Hepatocyte (in vitro differentiated cells): ENCODE measurements at regions not wholly inside any gene's neighbourhood (a gene's known extent, or its start where the extent isn't known, plus 50 kb on each side); places are given as distances from the start of the nearest gene placed in this dataset.

Experiments used
- DNase-seq: peaks from one replicate; pipeline ENCODE4 v3.0.0-alpha.2; 2016; ENCODE audit warnings: low spot score
- H2AFZ ChIP-seq: fragments of 200-600 bp; sonication (generic); 2 replicates; pipeline ENCODE4 v1.6.0; 2016; ENCODE audit warnings: antibody characterized with exemption, mild to moderate bottlenecking
- H3K27ac ChIP-seq: fragments of 200-600 bp; sonication (generic); 2 replicates; pipeline ENCODE4 v1.5.1; 2016; ENCODE audit warnings: mild to moderate bottlenecking
- H3K27me3 ChIP-seq: fragments of 200-600 bp; sonication (generic); 2 replicates; pipeline ENCODE4 v1.6.1; 2016
- H3K36me3 ChIP-seq: fragments of 200-600 bp; sonication (generic); replicated peaks from 2 replicates; pipeline ENCODE4 v1.5.1; 2016; ENCODE audit warnings: low read depth; ENCODE audit not compliant: insufficient read depth
- H3K4me1 ChIP-seq: fragments of 200-600 bp; sonication (generic); 2 replicates; pipeline ENCODE4 v1.5.1; 2016; ENCODE audit warnings: mild to moderate bottlenecking, moderate library complexity; ENCODE audit not compliant: insufficient read depth
- H3K4me2 ChIP-seq: fragments of 200-600 bp; sonication (generic); 2 replicates; pipeline ENCODE4 v1.6.0; 2016
- H3K4me3 ChIP-seq: fragments of 200-600 bp; sonication (generic); 2 replicates; pipeline ENCODE4 v1.5.1; 2016; ENCODE audit warnings: mild to moderate bottlenecking
- H3K79me2 ChIP-seq: fragments of 200-600 bp; sonication (generic); 2 replicates; pipeline ENCODE4 v1.6.0; 2017; ENCODE audit warnings: mild to moderate bottlenecking
- H3K9me2 ChIP-seq: fragments of 200-600 bp; sonication (generic); replicated peaks from 2 replicates; pipeline ENCODE4 v1.6.0; 2017; ENCODE audit warnings: mild to moderate bottlenecking; ENCODE audit not compliant: insufficient read depth
- H3K9me3 ChIP-seq: fragments of 200-600 bp; sonication (generic); 2 replicates; pipeline ENCODE4 v1.5.1; 2016; ENCODE audit warnings: low read depth, mild to moderate bottlenecking
- H4K20me1 ChIP-seq: fragments of 200-600 bp; sonication (generic); 2 replicates; pipeline ENCODE4 v1.6.0; 2016; ENCODE audit warnings: mild to moderate bottlenecking; ENCODE audit not compliant: insufficient read depth, poor library complexity, severe bottlenecking
- EZH2 ChIP-seq: fragments of 200-600 bp; sonication (generic); IDR thresholded peaks from 2 replicates; pipeline ENCODE4 v1.6.1; 2016; ENCODE audit warnings: antibody characterized with exemption, mild to moderate bottlenecking, borderline replicate concordance
- EZH2phosphoT487 ChIP-seq: fragments of 200-600 bp; sonication (generic); IDR thresholded peaks from one replicate; pipeline ENCODE4 v1.6.1; 2018; ENCODE audit warnings: antibody characterized with exemption, mild to moderate bottlenecking, low read depth, moderate library complexity; ENCODE audit not compliant: unreplicated experiment, severe bottlenecking
- WGBS: methylation state at CpG from one replicate; pipeline ENCODE4 v1.1.6; 2016; ENCODE audit warnings: low lambda C conversion rate; ENCODE audit errors: missing lambda C conversion rate; 5-methylcytosine and 5-hydroxymethylcytosine counted together
- TF ChIP-seq, protein P1 (sequence below): fragments of 200-600 bp; sonication (generic); IDR thresholded peaks from 2 replicates; pipeline ENCODE4 v1.5.1; 2016; ENCODE audit warnings: antibody characterized with exemption, mild to moderate bottlenecking; ENCODE audit not compliant: poor library complexity

GRCh38 chr5:133891390-133891789 lies 77.0 kb downstream of the C5orf15 start:
- H3K4me1 ChIP-seq = no peaks in the 10 kb centered on the region
- no peaks in the 10 kb centered on the region for H4K20me1 ChIP-seq
- H3K36me3 ChIP-seq = no peaks in the 10 kb centered on the region
- H2AFZ ChIP-seq = no peak overlapping the region
- TF ChIP-seq EZH2 (no peak), EZH2phosphoT487 (no peak)
- TF ChIP-seq, protein P1, sequence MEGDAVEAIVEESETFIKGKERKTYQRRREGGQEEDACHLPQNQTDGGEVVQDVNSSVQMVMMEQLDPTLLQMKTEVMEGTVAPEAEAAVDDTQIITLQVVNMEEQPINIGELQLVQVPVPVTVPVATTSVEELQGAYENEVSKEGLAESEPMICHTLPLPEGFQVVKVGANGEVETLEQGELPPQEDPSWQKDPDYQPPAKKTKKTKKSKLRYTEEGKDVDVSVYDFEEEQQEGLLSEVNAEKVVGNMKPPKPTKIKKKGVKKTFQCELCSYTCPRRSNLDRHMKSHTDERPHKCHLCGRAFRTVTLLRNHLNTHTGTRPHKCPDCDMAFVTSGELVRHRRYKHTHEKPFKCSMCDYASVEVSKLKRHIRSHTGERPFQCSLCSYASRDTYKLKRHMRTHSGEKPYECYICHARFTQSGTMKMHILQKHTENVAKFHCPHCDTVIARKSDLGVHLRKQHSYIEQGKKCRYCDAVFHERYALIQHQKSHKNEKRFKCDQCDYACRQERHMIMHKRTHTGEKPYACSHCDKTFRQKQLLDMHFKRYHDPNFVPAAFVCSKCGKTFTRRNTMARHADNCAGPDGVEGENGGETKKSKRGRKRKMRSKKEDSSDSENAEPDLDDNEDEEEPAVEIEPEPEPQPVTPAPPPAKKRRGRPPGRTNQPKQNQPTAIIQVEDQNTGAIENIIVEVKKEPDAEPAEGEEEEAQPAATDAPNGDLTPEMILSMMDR = no peak
- no peaks in the 10 kb centered on the region for H3K79me2 ChIP-seq
- no peak overlapping the region for H3K4me2 ChIP-seq
- WGBS = 77% methylated on average over 5 of the region's 5 CpGs
- no peaks in the 10 kb centered on the region for H3K9me2 ChIP-seq
- no peak for DNase-seq
- no peak overlapping the region for H3K27ac ChIP-seq
- H3K9me3 ChIP-seq = no peaks in the 10 kb centered on the region
- H3K27me3 ChIP-seq = no peaks in the 10 kb centered on the region
- no peak overlapping the region for H3K4me3 ChIP-seq

DNA sequence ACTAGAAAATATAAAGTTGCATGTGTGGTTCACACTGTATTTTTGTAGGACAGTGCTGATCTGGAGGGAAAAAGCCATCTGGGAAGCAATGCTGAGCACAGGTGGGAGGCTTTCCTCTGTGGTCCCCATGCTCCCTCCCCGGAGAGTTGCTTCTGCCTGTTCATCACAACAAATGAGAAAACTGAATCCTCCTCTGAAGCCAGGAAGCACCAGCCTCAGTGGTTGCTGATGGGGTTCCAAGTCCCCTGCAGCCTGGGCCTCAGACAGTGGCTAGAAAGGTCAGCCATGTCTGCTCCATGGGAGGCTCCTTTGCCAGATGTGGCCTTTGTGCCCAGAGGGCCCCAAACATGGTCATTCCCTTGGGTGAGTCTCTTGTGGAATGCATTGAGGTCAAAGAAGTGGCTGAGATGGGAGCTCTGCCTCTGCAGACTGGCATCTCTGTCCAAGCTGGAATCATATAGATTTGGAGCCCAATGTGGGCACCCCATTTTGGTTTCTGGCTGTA lies 77.6 kb downstream of the C5orf15 start:
- no peak overlapping the region for H2AFZ ChIP-seq
- no peak overlapping the region for H3K27ac ChIP-seq
- WGBS = 93% methylated on average over 1 of the region's 1 CpG
- DNase-seq = no peak
- H3K4me1 ChIP-seq = no peaks in the 10 kb centered on the region
- H3K4me2 ChIP-seq = no peak overlapping the region
- no peaks in the 10 kb centered on the region for H4K20me1 ChIP-seq
- H3K27me3 ChIP-seq = no peaks in the 10 kb centered on the region
- TF ChIP-seq, protein P1 = no peak
- TF ChIP-seq EZH2phosphoT487 (no peak), EZH2 (no peak)
- H3K9me3 ChIP-seq = no peaks in the 10 kb centered on the region
- no peaks in the 10 kb centered on the region for H3K79me2 ChIP-seq
- no peaks in the 10 kb centered on the region for H3K36me3 ChIP-seq
- H3K9me2 ChIP-seq = no peaks in the 10 kb centered on the region
- H3K4me3 ChIP-seq = no peak overlapping the region

GRCh38 chr5:133890314-133890713 lies 78.1 kb downstream of the C5orf15 start:
- Histone ChIP-seq H3K9me2 (no peaks in the 10 kb centered on the region), H3K4me1 (peaks cover under 1% of the 10 kb centered on the region), H3K4me2 (no peak overlapping the region), H3K4me3 (no peak overlapping the region), H2AFZ (no peak overlapping the region), H3K36me3 (no peaks in the 10 kb centered on the region), H3K27ac (no peak overlapping the region), H3K9me3 (no peaks in the 10 kb centered on the region), H3K79me2 (no peaks in the 10 kb centered on the region), H4K20me1 (no peaks in the 10 kb centered on the region), H3K27me3 (no peaks in the 10 kb centered on the region)
- no peak for TF ChIP-seq EZH2phosphoT487
- TF ChIP-seq EZH2 = no peak
- TF ChIP-seq, protein P1 = no peak
- DNase-seq = no peak
- 90% methylated on average over 2 of the region's 2 CpGs for WGBS
